CD4-positive, alpha-beta T cell (primary cell): ENCODE measurements at regions not wholly inside any gene's neighbourhood (a gene's known extent, or its start where the extent isn't known, plus 50 kb on each side); places are given as distances from the start of the nearest gene placed in this dataset.

Source experiments
- ATAC-seq: fragments of 200-7000 bp; cut with Tn5 transposase; one replicate; pipeline ENCODE4 v1.10.0; 2022; ENCODE audit warnings: mild to moderate bottlenecking; ENCODE audit not compliant: poor library complexity
- CTCF ChIA-PET: fragments of 350-600 bp; sonication (Branson Sonifier 250); formaldehyde crosslinking; loops from one replicate; lab custom pipeline; 2021; ENCODE audit warnings: antibody characterized with exemption, inconsistent platforms; lab: Charles Lee
- POLR2A ChIA-PET: fragments of 350-600 bp; sonication (Branson Sonifier 250); formaldehyde crosslinking; loops from one replicate; lab custom pipeline; 2021; ENCODE audit warnings: antibody characterized with exemption, inconsistent platforms; lab: Charles Lee
- DNase-seq, 14 experiments: peaks; one replicate each; pipeline ENCODE4 v3.0.0-alpha.2; 2013 to 2020; ENCODE audit warnings: mixed read lengths in 2 of 14
- H3K27ac ChIP-seq, 2 donors: one replicate each; pipeline versions ENCODE4 v1.5.1 to v1.7.0; 2013; ENCODE audit warnings: low read length in 2 of 2, low read depth in 1 of 2, mild to moderate bottlenecking in 1 of 2
- H3K27me3 ChIP-seq, 2 experiments: 1 replicate in 1 of 2; 2 replicates in 1 of 2; pipeline versions ENCODE4 v1.6.1 to v1.7.0; 2013; ENCODE audit warnings: low read length in 2 of 2, control low read depth in 1 of 2, mild to moderate bottlenecking in 1 of 2, moderate library complexity in 1 of 2; ENCODE audit not compliant: insufficient read depth in 2 of 2, control insufficient read depth in 1 of 2
- H3K36me3 ChIP-seq: one replicate; pipeline ENCODE4 v1.6.1; 2013; ENCODE audit warnings: low read length, control low read depth; ENCODE audit not compliant: insufficient read depth
- H3K4me1 ChIP-seq: one replicate; pipeline ENCODE4 v1.6.1; 2013; ENCODE audit warnings: low read length, control low read depth; ENCODE audit not compliant: insufficient read depth
- H3K4me3 ChIP-seq: one replicate; pipeline ENCODE4 v1.5.1; 2013; ENCODE audit warnings: mild to moderate bottlenecking, low read length, moderate library complexity
- H3K9me3 ChIP-seq, 2 experiments: 1 replicate in 1 of 2; 2 replicates in 1 of 2; pipeline versions ENCODE4 v1.6.1 to v1.7.0; 2013; ENCODE audit warnings: low read length in 2 of 2, mild to moderate bottlenecking in 2 of 2, control low read depth in 1 of 2, moderate library complexity in 1 of 2; ENCODE audit not compliant: control insufficient read depth in 1 of 2, insufficient read depth in 1 of 2
- H3K27ac Mint-ChIP-seq: one replicate; pipeline ENCODE4 v1.8.0; 2020; ENCODE audit warnings: mixed read lengths
- H3K27me3 Mint-ChIP-seq: one replicate; pipeline ENCODE4 v1.8.0; 2021; ENCODE audit warnings: mixed read lengths
- H3K36me3 Mint-ChIP-seq: one replicate; pipeline ENCODE4 v1.8.0; 2021; ENCODE audit warnings: low read depth, mixed read lengths
- H3K4me1 Mint-ChIP-seq: one replicate; pipeline ENCODE4 v1.8.0; 2021; ENCODE audit warnings: low read depth, mixed read lengths
- H3K4me3 Mint-ChIP-seq: one replicate; pipeline ENCODE4 v1.8.0; 2020; ENCODE audit warnings: mild to moderate bottlenecking, mixed read lengths
- H3K9me3 Mint-ChIP-seq: one replicate; pipeline ENCODE4 v1.8.0; 2020; ENCODE audit warnings: mixed read lengths
- intact Hi-C, 2 experiments: fragments of 100-400 bp; cut with DNase I in 1 of 2; cut with micrococcal nuclease in 1 of 2; formaldehyde crosslinking; loops; one replicate each; pipeline versions ENCODE4 v1.15.1 to v1.9.0; 2023 to 2025; cut with DNase I, micrococcal nuclease
- TF ChIP-seq, protein P1 (sequence below): fragments of 200-600 bp; IDR thresholded peaks from one replicate; pipeline ENCODE4 v1.8.0; 2022; ENCODE audit warnings: antibody characterized with exemption, mild to moderate bottlenecking

DNA sequence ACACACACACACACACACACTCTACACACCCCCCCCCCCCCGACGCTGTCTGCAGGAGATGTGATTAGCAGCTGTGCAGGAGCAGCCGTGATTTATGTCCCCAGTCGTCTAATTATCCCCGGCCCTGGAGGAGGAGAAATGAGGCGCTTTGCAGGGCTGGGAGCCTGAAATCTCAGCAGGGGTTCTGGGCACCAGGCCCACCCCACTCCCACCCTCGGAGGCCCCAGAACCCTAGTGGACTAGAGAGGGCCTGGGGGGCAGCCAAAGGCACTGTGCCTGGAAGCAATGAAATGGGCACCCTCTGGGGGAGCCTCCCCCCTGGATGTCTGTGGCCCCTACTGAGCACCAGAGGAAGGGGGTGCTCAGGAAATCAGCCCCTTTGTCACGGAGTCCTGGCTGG, 134.2 kb upstream of the CIBAR2 start:
- Mint-ChIP-seq H3K36me3 (no peaks in the 10 kb centered on the region), H3K9me3 (no peaks in the 10 kb centered on the region), H3K4me1 (peaks cover 5% of the 10 kb centered on the region), H3K27me3 (peaks cover 14% of the 10 kb centered on the region), H3K27ac (no peak overlapping the region), H3K4me3 (no peak overlapping the region)
- ATAC-seq (no peak), DNase-seq (no peak)
- CTCF ChIA-PET, result no interaction called here
- Histone ChIP-seq H3K36me3 (no peaks in the 10 kb centered on the region), H3K4me3 (no peak overlapping the region), H3K9me3 (no peaks in the 10 kb centered on the region), H3K27me3 (no peaks in the 10 kb centered on the region), H3K4me1 (peaks cover 4% of the 10 kb centered on the region), H3K27ac (no peak overlapping the region)
- TF ChIP-seq, protein P1, sequence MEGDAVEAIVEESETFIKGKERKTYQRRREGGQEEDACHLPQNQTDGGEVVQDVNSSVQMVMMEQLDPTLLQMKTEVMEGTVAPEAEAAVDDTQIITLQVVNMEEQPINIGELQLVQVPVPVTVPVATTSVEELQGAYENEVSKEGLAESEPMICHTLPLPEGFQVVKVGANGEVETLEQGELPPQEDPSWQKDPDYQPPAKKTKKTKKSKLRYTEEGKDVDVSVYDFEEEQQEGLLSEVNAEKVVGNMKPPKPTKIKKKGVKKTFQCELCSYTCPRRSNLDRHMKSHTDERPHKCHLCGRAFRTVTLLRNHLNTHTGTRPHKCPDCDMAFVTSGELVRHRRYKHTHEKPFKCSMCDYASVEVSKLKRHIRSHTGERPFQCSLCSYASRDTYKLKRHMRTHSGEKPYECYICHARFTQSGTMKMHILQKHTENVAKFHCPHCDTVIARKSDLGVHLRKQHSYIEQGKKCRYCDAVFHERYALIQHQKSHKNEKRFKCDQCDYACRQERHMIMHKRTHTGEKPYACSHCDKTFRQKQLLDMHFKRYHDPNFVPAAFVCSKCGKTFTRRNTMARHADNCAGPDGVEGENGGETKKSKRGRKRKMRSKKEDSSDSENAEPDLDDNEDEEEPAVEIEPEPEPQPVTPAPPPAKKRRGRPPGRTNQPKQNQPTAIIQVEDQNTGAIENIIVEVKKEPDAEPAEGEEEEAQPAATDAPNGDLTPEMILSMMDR, result no peak
- POLR2A ChIA-PET, result no interaction called here
- intact Hi-C loops, result no loop called here

DNA sequence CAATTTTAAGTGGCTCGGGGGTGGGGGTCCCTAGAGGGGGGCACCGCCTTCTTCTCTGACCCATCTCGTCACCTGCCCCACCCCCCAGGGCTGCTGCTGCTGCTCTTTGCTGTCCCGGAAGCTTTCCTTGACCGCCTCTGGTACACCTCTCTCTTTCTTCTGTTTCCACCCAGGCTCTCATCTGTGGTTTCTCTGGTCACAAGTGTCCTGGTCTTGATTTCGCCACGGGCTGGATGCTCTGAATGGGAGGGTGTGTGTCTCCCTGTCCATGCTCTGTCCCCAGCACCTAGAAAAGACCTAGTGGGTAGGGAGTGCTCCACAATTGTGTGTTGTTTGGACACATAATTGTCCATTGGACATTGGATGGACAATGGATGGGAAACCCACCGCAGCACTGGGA, 134.7 kb upstream of the CIBAR2 start:
- Mint-ChIP-seq H3K4me1 (peaks cover 5% of the 10 kb centered on the region), H3K4me3 (no peak overlapping the region), H3K27ac (no peak overlapping the region), H3K27me3 (peaks cover 14% of the 10 kb centered on the region), H3K9me3 (no peaks in the 10 kb centered on the region), H3K36me3 (no peaks in the 10 kb centered on the region)
- Histone ChIP-seq H3K4me3 (no peak overlapping the region), H3K36me3 (no peaks in the 10 kb centered on the region), H3K9me3 (no peaks in the 10 kb centered on the region), H3K27ac (no peak overlapping the region), H3K27me3 (no peaks in the 10 kb centered on the region), H3K4me1 (peaks cover 4% of the 10 kb centered on the region)
- intact Hi-C loops, result no loop called here
- ATAC-seq (no peak), DNase-seq (no peak)
- TF ChIP-seq, protein P1, result no peak
- ChIA-PET POLR2A (no interaction called here), CTCF (no interaction called here)

DNA sequence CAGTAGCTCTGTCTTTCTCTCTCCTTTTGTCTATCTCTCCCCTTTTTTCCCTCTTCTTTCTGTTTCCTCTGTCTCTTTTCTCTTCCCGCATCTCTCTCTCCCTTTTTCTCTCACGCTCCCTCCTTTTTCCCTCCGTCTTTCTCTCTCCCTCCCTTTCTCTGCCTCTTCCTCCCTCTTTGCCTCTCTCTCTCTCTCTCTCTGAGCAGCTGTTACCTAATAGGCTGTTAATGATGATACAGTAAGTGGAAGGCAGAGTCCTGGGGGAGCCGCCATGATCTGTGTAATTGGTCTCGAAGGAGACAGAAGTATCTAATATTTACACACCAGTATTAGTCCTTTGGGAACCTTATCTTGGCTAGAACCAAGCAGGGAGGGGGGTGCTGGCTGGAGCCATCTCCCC, 136.1 kb upstream of the CIBAR2 start:
- Mint-ChIP-seq H3K4me3 (no peak overlapping the region), H3K36me3 (no peaks in the 10 kb centered on the region), H3K27ac (no peak overlapping the region), H3K27me3 (peaks cover 13% of the 10 kb centered on the region), H3K9me3 (no peaks in the 10 kb centered on the region), H3K4me1 (peaks cover 5% of the 10 kb centered on the region)
- Histone ChIP-seq H3K9me3 (no peaks in the 10 kb centered on the region), H3K4me1 (peaks cover 8% of the 10 kb centered on the region), H3K27me3 (no peaks in the 10 kb centered on the region), H3K4me3 (no peak overlapping the region), H3K36me3 (no peaks in the 10 kb centered on the region), H3K27ac (no peak overlapping the region)
- ATAC-seq (no peak), DNase-seq (no peak)
- POLR2A ChIA-PET, result no interaction called here
- CTCF ChIA-PET, result no interaction called here
- TF ChIP-seq, protein P1, result no peak
- intact Hi-C loops, result no loop called here
